Adrenal gland (tissue), 9 donors: ENCODE measurements at regions not wholly inside any gene's neighbourhood (a gene's known extent, or its start where the extent isn't known, plus 50 kb on each side); places are given as distances from the start of the nearest gene placed in this dataset.

Experiments
- DNase-seq, 7 donors: peaks; one replicate each; pipeline ENCODE4 v3.0.0-alpha.2; 2019 to 2020
- H3K27ac ChIP-seq, 5 donors: fragments of 200-600 bp; sonication (generic) in 4 of 5; 1 replicate in 3 of 5; 2 replicates in 2 of 5; pipeline versions ENCODE4 v1.5.1 to v1.8.0; 2016 to 2020; ENCODE audit warnings: mild to moderate bottlenecking in 1 of 5
- H3K27me3 ChIP-seq: fragments of 200-600 bp; 2 replicates; pipeline ENCODE4 v1.8.0; 2021
- H3K36me3 ChIP-seq, 2 donors: fragments of 200-600 bp; replicated peaks in 1 of 2; 1 replicate in 1 of 2; 2 replicates in 1 of 2; pipeline versions ENCODE4 v1.5.1 to v1.8.0; 2018 to 2022
- H3K4me1 ChIP-seq, 2 donors: fragments of 200-600 bp; replicated peaks in 1 of 2; 1 replicate in 1 of 2; 2 replicates in 1 of 2; pipeline versions ENCODE4 v1.5.1 to v1.8.0; 2018 to 2021
- H3K4me3 ChIP-seq, 4 donors: fragments of 200-600 bp; sonication (generic) in 3 of 4; one replicate each; pipeline ENCODE4 v1.5.1; 2016 to 2018
- H3K9me3 ChIP-seq, 3 donors: fragments of 200-600 bp; sonication (generic) in 1 of 3; replicated peaks in 1 of 3; 1 replicate in 2 of 3; 2 replicates in 1 of 3; pipeline versions ENCODE4 v1.5.1 to v1.8.0; 2016 to 2021
- CTCF ChIP-seq, 6 experiments: fragments of 450-650 bp in 4 of 6; fragments of 200-600 bp in 2 of 6; sonication (generic) in 1 of 6; IDR thresholded peaks; 1 replicate in 5 of 6; 2 replicates in 1 of 6; pipeline versions ENCODE4 v1.5.1 to v1.8.0; 2016 to 2021; ENCODE audit warnings: antibody characterized with exemption in 6 of 6, mild to moderate bottlenecking in 2 of 6, moderate library complexity in 1 of 6
- POLR2A ChIP-seq, 2 donors: fragments of 450-650 bp; IDR thresholded peaks; one replicate each; pipeline ENCODE4 v1.6.1; 2017; ENCODE audit warnings: antibody characterized with exemption in 2 of 2, mild to moderate bottlenecking in 2 of 2, moderate library complexity in 1 of 2
- WGBS, 4 donors: extraction: QIAGEN DNeasy Blood & Tissue Kit in 2 of 4; methylation state at CpG; one replicate each; pipeline versions ENCODE4 v1.1.5 to v1.1.7; 2013 to 2017; 5-methylcytosine and 5-hydroxymethylcytosine counted together
- intact Hi-C, 2 donors: fragments of 100-400 bp; cut with DNase I; formaldehyde crosslinking; loops; one replicate each; pipeline versions ENCODE4 v1.14.1 to v1.15.0; 2022 to 2023
- donor health status: healthy with polysubstance abuse.
- donor health status: Bipolar disorder and iron deficiency.
- donor health status: DM: yes; HTN: yes; CAD: no.
- donor health status: DM: no; HTN: no; CAD: no.
- donor health status: DM: no; HTN: no; CAD: no.

GRCh38 chr15:91664224-91664836 is 189.2 kb upstream of the SLCO3A1 start:
- H3K9me3 ChIP-seq, result no peaks in the 10 kb centered on the region
- peaks cover 15% of the 10 kb centered on the region for H3K27me3 ChIP-seq
- H3K4me3 ChIP-seq, result no peak overlapping the region
- TF ChIP-seq POLR2A (IDR thresholded peaks at IDR 0.05) (no peak), CTCF (IDR thresholded peaks at IDR 0.05) (no peak)
- H3K4me1 ChIP-seq, result no peaks in the 10 kb centered on the region
- 74 to 83% (median 76%) methylated on average over 6 of the region's 6 CpGs for WGBS, 4 donors
- H3K36me3 ChIP-seq, result no peaks in the 10 kb centered on the region
- DNase-seq, result no peak
- H3K27ac ChIP-seq, result no peak overlapping the region
- intact Hi-C loops, result no loop called here

- Histone ChIP-seq H3K27ac (no peak overlapping the region), H3K27me3 (peaks cover 15% of the 10 kb centered on the region), H3K9me3 (no peaks in the 10 kb centered on the region), H3K4me3 (no peak overlapping the region), H3K36me3 (no peaks in the 10 kb centered on the region), H3K4me1 (no peaks in the 10 kb centered on the region)
- no peak for DNase-seq
- 32 to 57% (median 51%) methylated on average over 3 to 4 of the region's 4 CpGs for whole genome bisulfite sequencing, 4 donors
- intact Hi-C loops, result no loop called here
- no peak for TF ChIP-seq CTCF (IDR thresholded peaks at IDR 0.05)
- TF ChIP-seq POLR2A (IDR thresholded peaks at IDR 0.05), result no peak
Observed at GRCh38 chr15:91665212-91665611, 188.3 kb upstream of the SLCO3A1 start.

GRCh38 chr15:91668370-91668769 is 185.1 kb upstream of the SLCO3A1 start:
- no peaks in the 10 kb centered on the region for H3K36me3 ChIP-seq
- no peak overlapping the region for H3K4me3 ChIP-seq
- H3K27me3 ChIP-seq, result peaks cover 15% of the 10 kb centered on the region
- no peak overlapping the region for H3K27ac ChIP-seq
- 78 to 87% (median 82%) methylated on average over 1 of the region's 1 CpG for WGBS, 4 donors
- TF ChIP-seq CTCF (IDR thresholded peaks at IDR 0.05), result no peak
- no peak for TF ChIP-seq POLR2A (IDR thresholded peaks at IDR 0.05)
- no peak for DNase-seq
- no peaks in the 10 kb centered on the region for H3K9me3 ChIP-seq
- no peaks in the 10 kb centered on the region for H3K4me1 ChIP-seq
- intact Hi-C loops, result no loop called here

GRCh38 chr15:91670108-91670507 is 183.4 kb upstream of the SLCO3A1 start:
- no peaks in the 10 kb centered on the region for H3K9me3 ChIP-seq
- no peak for DNase-seq
- TF ChIP-seq CTCF (IDR thresholded peaks at IDR 0.05) (no peak), POLR2A (IDR thresholded peaks at IDR 0.05) (no peak)
- H3K27ac ChIP-seq, result no peak overlapping the region
- no peaks in the 10 kb centered on the region for H3K36me3 ChIP-seq
- intact Hi-C loops, result no loop called here
- no peaks in the 10 kb centered on the region for H3K4me1 ChIP-seq
- H3K4me3 ChIP-seq, result no peak overlapping the region
- H3K27me3 ChIP-seq, result peaks cover 5% of the 10 kb centered on the region
- WGBS, 4 donors, result 71 to 90% (median 79%) methylated on average over 2 of the region's 2 CpGs
